Activated naive CD4-positive, alpha-beta T cell treated with anti-CD3 and anti-CD28 coated beads for 36 hours (primary cell): ENCODE measurements at regions not wholly inside any gene's neighbourhood (a gene's known extent, or its start where the extent isn't known, plus 50 kb on each side); places are given as distances from the start of the nearest gene placed in this dataset.

Experiments
- CTCF ChIA-PET: fragments of 350-600 bp; sonication (Branson Sonifier 250); formaldehyde crosslinking; loops from one replicate; lab custom pipeline; 2021; ENCODE audit warnings: antibody characterized with exemption; lab: Charles Lee
- DNase-seq: peaks from one replicate; pipeline ENCODE4 v3.0.0-alpha.2; 2020
- H3K27ac Mint-ChIP-seq: one replicate; pipeline ENCODE4 v1.8.0; 2021; ENCODE audit warnings: mild to moderate bottlenecking, mixed read lengths
- H3K27me3 Mint-ChIP-seq: one replicate; pipeline ENCODE4 v1.8.0; 2021; ENCODE audit warnings: low read depth, mixed read lengths
- H3K36me3 Mint-ChIP-seq: one replicate; pipeline ENCODE4 v1.8.0; 2021; ENCODE audit warnings: low read depth, mixed read lengths
- H3K4me1 Mint-ChIP-seq: one replicate; pipeline ENCODE4 v1.8.0; 2021; ENCODE audit warnings: low read depth, mixed read lengths
- H3K4me3 Mint-ChIP-seq: one replicate; pipeline ENCODE4 v1.8.0; 2021; ENCODE audit warnings: mild to moderate bottlenecking, moderate library complexity, mixed read lengths
- H3K9me3 Mint-ChIP-seq: one replicate; pipeline ENCODE4 v1.8.0; 2021; ENCODE audit warnings: mixed read lengths
- intact Hi-C: fragments of 100-400 bp; cut with micrococcal nuclease; formaldehyde crosslinking; loops from one replicate; pipeline ENCODE4 v1.15.1; 2023

- Mint-ChIP-seq H3K36me3 (peaks cover 3% of the 10 kb centered on the region), H3K4me1 (no peaks in the 10 kb centered on the region), H3K27ac (no peak overlapping the region), H3K27me3 (peaks cover 2% of the 10 kb centered on the region), H3K9me3 (peaks cover 22% of the 10 kb centered on the region), H3K4me3 (no peak overlapping the region)
- no peak for DNase-seq
- intact Hi-C loops: no loop called here
- CTCF ChIA-PET: no interaction called here
These were observed 110.9 kb upstream of the ATP2B2 start for GRCh38 chr3:10616321-10616720.

- H3K27me3 Mint-ChIP-seq: no peaks in the 10 kb centered on the region
- no peak overlapping the region for H3K27ac Mint-ChIP-seq
- DNase-seq: no peak
- CTCF ChIA-PET: no interaction called here
- H3K4me1 Mint-ChIP-seq: no peaks in the 10 kb centered on the region
- intact Hi-C loops: no loop called here
- H3K9me3 Mint-ChIP-seq: no peaks in the 10 kb centered on the region
- H3K4me3 Mint-ChIP-seq: no peak overlapping the region
- H3K36me3 Mint-ChIP-seq: no peaks in the 10 kb centered on the region
These were observed 114.8 kb upstream of the ATP2B2 start for GRCh38 chr3:10619989-10620832.

GRCh38 chr3:10620833-10621082 is 115.4 kb upstream of the ATP2B2 start:
- Mint-ChIP-seq H3K36me3 (no peaks in the 10 kb centered on the region), H3K4me1 (no peaks in the 10 kb centered on the region), H3K27me3 (no peaks in the 10 kb centered on the region), H3K27ac (no peak overlapping the region), H3K4me3 (no peak overlapping the region), H3K9me3 (no peaks in the 10 kb centered on the region)
- intact Hi-C loops: no loop called here
- DNase-seq: no peak
- CTCF ChIA-PET: no interaction called here

- H3K27ac Mint-ChIP-seq: no peak overlapping the region
- no peaks in the 10 kb centered on the region for H3K27me3 Mint-ChIP-seq
- H3K4me3 Mint-ChIP-seq: no peak overlapping the region
- no peaks in the 10 kb centered on the region for H3K4me1 Mint-ChIP-seq
- CTCF ChIA-PET: interaction anchor here (0.7 kb wide), 1 partner anchor 14 kb away, joined by 4 read pairs; no protein-coding TSS in a partner anchor
- H3K36me3 Mint-ChIP-seq: no peaks in the 10 kb centered on the region
- intact Hi-C loops: no loop called here
- no peaks in the 10 kb centered on the region for H3K9me3 Mint-ChIP-seq
- DNase-seq: no peak
These were observed 118.3 kb upstream of the ATP2B2 start for GRCh38 chr3:10623578-10624275.

DNA sequence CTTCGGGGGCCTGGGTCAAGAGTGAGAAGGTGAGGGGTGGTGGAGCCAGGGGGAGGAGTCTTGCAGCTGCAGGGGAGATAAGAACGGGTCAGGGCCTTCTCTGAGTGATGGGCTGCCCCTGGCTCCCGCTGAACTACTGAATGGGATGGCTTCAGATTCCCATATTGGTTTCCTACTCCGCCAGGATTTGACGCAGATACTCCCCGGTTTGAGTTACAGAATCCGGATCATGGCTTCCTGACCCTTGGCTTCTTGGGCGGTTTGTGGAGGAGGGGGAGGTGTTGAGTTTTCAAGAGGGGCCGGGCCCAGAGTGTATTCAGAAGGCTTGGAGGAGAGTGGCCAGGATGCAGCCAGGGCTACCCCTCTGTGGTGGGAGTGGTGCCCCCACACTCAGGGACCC is 119.9 kb upstream of the ATP2B2 start:
- no peaks in the 10 kb centered on the region for H3K27me3 Mint-ChIP-seq
- CTCF ChIA-PET: no interaction called here
- no peaks in the 10 kb centered on the region for H3K9me3 Mint-ChIP-seq
- H3K4me1 Mint-ChIP-seq: no peaks in the 10 kb centered on the region
- no peak overlapping the region for H3K27ac Mint-ChIP-seq
- no peak for DNase-seq
- intact Hi-C loops: no loop called here
- no peaks in the 10 kb centered on the region for H3K36me3 Mint-ChIP-seq
- no peak overlapping the region for H3K4me3 Mint-ChIP-seq

DNA sequence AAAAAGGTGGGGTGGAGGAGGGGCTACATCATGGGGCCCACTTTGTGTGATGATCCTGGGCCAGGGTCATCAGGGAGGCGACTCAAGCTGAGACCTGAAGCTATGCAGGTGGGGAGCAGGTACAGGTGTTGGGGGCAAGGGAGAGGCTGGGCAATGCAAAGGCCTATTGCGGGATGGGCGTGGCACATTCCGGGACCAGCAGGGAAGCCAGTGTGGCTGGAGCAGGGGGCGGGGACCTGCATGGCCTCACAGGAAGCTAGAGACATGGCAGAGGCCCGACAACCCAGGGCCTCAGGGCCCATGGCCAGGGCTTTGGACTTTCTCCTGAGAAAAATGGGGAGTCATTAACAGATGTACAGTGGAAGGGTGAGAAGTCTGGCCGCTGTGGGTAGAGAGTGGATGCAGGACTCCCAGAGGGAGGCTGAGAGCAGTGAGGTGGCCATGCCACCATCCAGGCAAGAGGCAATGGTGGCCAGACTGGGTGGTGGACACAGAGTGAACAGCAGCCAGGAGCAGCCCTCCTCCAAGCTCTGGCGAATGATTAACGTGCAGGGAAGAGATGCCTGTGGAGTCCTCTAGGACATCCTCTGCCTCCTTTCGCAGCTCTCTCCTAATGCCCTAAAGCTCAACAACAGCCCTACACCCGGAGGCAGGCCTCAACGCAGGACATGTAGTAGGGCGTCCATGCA is 122.6 kb upstream of the ATP2B2 start:
- no peaks in the 10 kb centered on the region for H3K27me3 Mint-ChIP-seq
- CTCF ChIA-PET: no interaction called here
- H3K4me3 Mint-ChIP-seq: no peak overlapping the region
- no peaks in the 10 kb centered on the region for H3K9me3 Mint-ChIP-seq
- no peak overlapping the region for H3K27ac Mint-ChIP-seq
- no peak for DNase-seq
- no peaks in the 10 kb centered on the region for H3K36me3 Mint-ChIP-seq
- no peaks in the 10 kb centered on the region for H3K4me1 Mint-ChIP-seq
- intact Hi-C loops: no loop called here

DNA sequence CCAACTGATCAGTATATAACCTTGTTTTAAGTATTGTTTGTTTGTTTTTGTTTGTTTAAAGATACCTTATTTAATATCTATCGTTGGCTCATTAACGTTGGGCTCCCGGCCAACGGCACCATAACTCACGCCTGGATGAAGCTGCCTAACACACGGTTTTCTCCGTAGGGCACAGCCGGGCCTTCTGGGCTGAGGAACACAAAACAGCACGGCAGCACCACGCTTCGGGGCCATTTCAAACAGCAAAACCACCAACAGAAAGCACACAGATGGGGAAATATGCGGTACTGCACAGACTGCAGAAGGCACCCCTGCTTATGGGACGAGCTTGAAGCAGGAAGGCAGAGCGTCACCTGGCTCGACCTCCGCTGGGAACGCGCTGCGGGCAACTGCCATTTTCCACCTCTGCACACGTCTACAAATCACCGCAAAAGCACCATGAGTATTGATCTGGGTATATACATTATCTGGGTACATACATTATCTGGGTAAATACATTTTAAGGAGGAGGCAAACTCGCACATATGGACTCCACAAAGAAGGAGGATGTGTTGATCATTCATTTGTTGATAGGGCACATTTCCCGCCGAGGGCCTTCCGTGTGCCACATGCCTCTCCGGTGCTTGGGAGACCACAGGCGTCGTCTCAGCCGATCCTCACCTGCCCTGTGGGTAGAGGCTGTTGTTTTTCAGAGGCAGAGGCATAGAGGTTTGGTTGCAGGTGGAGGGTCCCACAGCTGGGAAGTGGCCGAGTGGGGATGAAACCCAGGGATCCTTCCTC is 123.7 kb upstream of the ATP2B2 start:
- intact Hi-C loops: no loop called here
- no peaks in the 10 kb centered on the region for H3K9me3 Mint-ChIP-seq
- H3K4me1 Mint-ChIP-seq: no peaks in the 10 kb centered on the region
- H3K4me3 Mint-ChIP-seq: no peak overlapping the region
- no peaks in the 10 kb centered on the region for H3K27me3 Mint-ChIP-seq
- CTCF ChIA-PET: no interaction called here
- DNase-seq: no peak
- H3K36me3 Mint-ChIP-seq: no peaks in the 10 kb centered on the region
- H3K27ac Mint-ChIP-seq: no peak overlapping the region

DNA sequence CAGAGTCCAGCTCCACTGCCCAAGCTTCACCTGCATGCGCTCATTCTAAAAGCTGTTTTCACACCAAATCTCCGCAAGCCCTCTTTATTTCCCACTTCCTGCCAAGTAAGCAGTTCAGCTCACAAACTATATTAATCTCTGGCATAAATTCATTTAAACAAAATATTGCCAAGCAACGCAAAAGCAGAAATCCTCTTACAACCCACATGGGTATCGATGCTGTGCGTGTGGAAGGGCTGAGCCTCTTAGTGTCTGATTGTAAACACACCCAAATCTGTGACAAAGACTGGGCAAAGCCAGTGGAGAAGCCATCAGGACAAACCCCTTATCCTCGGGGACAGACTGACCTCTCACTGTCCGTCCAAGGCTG is 124.3 kb upstream of the ATP2B2 start:
- no peaks in the 10 kb centered on the region for H3K36me3 Mint-ChIP-seq
- no peaks in the 10 kb centered on the region for H3K4me1 Mint-ChIP-seq
- DNase-seq: no peak
- H3K27ac Mint-ChIP-seq: no peak overlapping the region
- CTCF ChIA-PET: no interaction called here
- intact Hi-C loops: no loop called here
- H3K9me3 Mint-ChIP-seq: no peaks in the 10 kb centered on the region
- no peak overlapping the region for H3K4me3 Mint-ChIP-seq
- H3K27me3 Mint-ChIP-seq: no peaks in the 10 kb centered on the region

GRCh38 chr3:10631224-10631623 is 125.8 kb upstream of the ATP2B2 start:
- no peaks in the 10 kb centered on the region for H3K4me1 Mint-ChIP-seq
- DNase-seq: no peak
- H3K36me3 Mint-ChIP-seq: no peaks in the 10 kb centered on the region
- intact Hi-C loops: no loop called here
- H3K27ac Mint-ChIP-seq: no peak overlapping the region
- no peak overlapping the region for H3K4me3 Mint-ChIP-seq
- CTCF ChIA-PET: no interaction called here
- no peaks in the 10 kb centered on the region for H3K9me3 Mint-ChIP-seq
- no peaks in the 10 kb centered on the region for H3K27me3 Mint-ChIP-seq

DNA sequence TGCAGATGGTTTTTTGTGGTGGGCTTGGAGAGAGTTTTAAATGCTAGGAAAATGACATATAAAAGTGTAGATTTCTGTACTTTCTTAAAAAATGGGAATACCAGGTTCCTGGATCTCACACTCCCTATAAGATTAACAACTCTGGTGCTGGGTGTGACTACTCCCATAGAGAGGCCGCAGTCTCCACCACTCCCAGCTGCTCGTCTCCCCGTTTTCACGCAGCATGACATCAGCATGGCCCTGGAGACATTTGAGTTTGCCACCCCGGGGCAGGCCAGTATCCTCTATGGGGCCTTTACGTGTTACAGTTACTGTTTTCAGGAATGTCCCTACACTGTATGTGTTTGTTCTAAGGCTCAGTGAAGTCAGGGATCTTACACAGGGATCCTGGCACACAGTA is 126.7 kb upstream of the ATP2B2 start:
- no peak for DNase-seq
- Mint-ChIP-seq H3K4me3 (no peak overlapping the region), H3K27ac (no peak overlapping the region), H3K36me3 (no peaks in the 10 kb centered on the region), H3K27me3 (no peaks in the 10 kb centered on the region), H3K4me1 (no peaks in the 10 kb centered on the region), H3K9me3 (peaks cover 5% of the 10 kb centered on the region)
- intact Hi-C loops: no loop called here
- CTCF ChIA-PET: no interaction called here

DNA sequence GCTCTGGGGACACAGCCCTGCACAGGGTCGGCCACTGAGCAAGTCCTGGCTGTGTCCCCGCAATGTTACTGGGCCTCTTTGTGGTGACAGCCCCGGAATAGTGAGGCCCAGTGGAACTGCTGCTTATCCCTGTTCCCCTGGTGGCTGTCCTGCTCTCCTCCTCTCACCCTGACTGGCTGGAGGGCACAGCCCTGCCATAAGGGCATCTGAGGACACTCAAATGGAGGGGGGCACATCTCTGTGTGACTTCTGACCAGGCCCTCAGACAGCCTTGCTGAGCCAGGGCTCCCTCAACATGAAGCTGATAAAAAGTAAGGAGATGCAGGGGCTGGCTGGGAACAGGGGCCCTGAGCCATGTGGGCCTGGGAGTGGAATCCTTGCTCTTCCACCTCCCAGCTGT is 127.4 kb upstream of the ATP2B2 start:
- no peak overlapping the region for H3K27ac Mint-ChIP-seq
- H3K36me3 Mint-ChIP-seq: peaks cover 2% of the 10 kb centered on the region
- CTCF ChIA-PET: no interaction called here
- no peak overlapping the region for H3K4me3 Mint-ChIP-seq
- peaks cover 12% of the 10 kb centered on the region for H3K9me3 Mint-ChIP-seq
- intact Hi-C loops: no loop called here
- no peaks in the 10 kb centered on the region for H3K27me3 Mint-ChIP-seq
- no peak for DNase-seq
- no peaks in the 10 kb centered on the region for H3K4me1 Mint-ChIP-seq

- intact Hi-C loops: no loop called here
- H3K36me3 Mint-ChIP-seq: peaks cover 2% of the 10 kb centered on the region
- no peak for DNase-seq
- peaks cover 23% of the 10 kb centered on the region for H3K9me3 Mint-ChIP-seq
- peaks cover 4% of the 10 kb centered on the region for H3K27me3 Mint-ChIP-seq
- no peak overlapping the region for H3K27ac Mint-ChIP-seq
- CTCF ChIA-PET: no interaction called here
- no peaks in the 10 kb centered on the region for H3K4me1 Mint-ChIP-seq
- no peak overlapping the region for H3K4me3 Mint-ChIP-seq
These were observed 130.2 kb upstream of the ATP2B2 start for GRCh38 chr3:10635446-10636076.
